H9 (cell line): ENCODE measurements at regions not wholly inside any gene's neighbourhood (a gene's known extent, or its start where the extent isn't known, plus 50 kb on each side); places are given as distances from the start of the nearest gene placed in this dataset.

Experiments
- DNase-seq: peaks from one replicate; pipeline ENCODE4 v3.0.0-alpha.2; 2017
- H2AFZ ChIP-seq: one replicate; pipeline ENCODE4 v1.6.1; 2013; ENCODE audit warnings: mild to moderate bottlenecking, low read length, control low read depth, moderate library complexity
- H2AK5ac ChIP-seq: 2 replicates; pipeline ENCODE4 v1.6.1; 2013; ENCODE audit warnings: low read length, control low read depth, mixed read lengths; ENCODE audit not compliant: insufficient read length
- H2BK120ac ChIP-seq: one replicate; pipeline ENCODE4 v1.6.1; 2013; ENCODE audit warnings: low read depth, mild to moderate bottlenecking, low read length, control low read depth, inconsistent platforms; ENCODE audit not compliant: poor library complexity, severe bottlenecking
- H2BK12ac ChIP-seq: 2 replicates; pipeline ENCODE4 v1.6.1; 2013; ENCODE audit warnings: low read length, control low read depth, mixed read lengths, low read depth; ENCODE audit not compliant: insufficient read length
- H2BK15ac ChIP-seq: 2 replicates; pipeline ENCODE4 v1.6.1; 2013; ENCODE audit warnings: low read depth, low read length, control low read depth
- H2BK20ac ChIP-seq: one replicate; pipeline ENCODE4 v1.6.1; 2013; ENCODE audit warnings: low read depth, mild to moderate bottlenecking, low read length, control low read depth, inconsistent platforms; ENCODE audit not compliant: poor library complexity, severe bottlenecking
- H2BK5ac ChIP-seq: 2 replicates; pipeline ENCODE4 v1.6.1; 2013; ENCODE audit warnings: low read length, control low read depth, mixed read lengths; ENCODE audit not compliant: insufficient read length
- H3K14ac ChIP-seq: 2 replicates; pipeline ENCODE4 v1.6.1; 2013; ENCODE audit warnings: low read length, control low read depth; ENCODE audit not compliant: insufficient read depth
- H3K18ac ChIP-seq: 2 replicates; pipeline ENCODE4 v1.6.1; 2013; ENCODE audit warnings: low read depth, mild to moderate bottlenecking, mixed read lengths, low read length, control low read depth; ENCODE audit not compliant: insufficient read length
- H3K23ac ChIP-seq: 2 replicates; pipeline ENCODE4 v1.6.1; 2013; ENCODE audit warnings: low read length, control low read depth, mixed read lengths, low read depth; ENCODE audit not compliant: insufficient read length
- H3K23me2 ChIP-seq: 2 replicates; pipeline ENCODE4 v1.6.1; 2013; ENCODE audit warnings: low read depth, mild to moderate bottlenecking, mixed read lengths, low read length, control low read depth; ENCODE audit not compliant: insufficient read length, poor library complexity, severe bottlenecking
- H3K27ac ChIP-seq: 2 replicates; pipeline ENCODE4 v1.5.1; 2013; ENCODE audit warnings: low read length, control low read depth, mixed read lengths, low read depth; ENCODE audit not compliant: insufficient read length
- H3K27me3 ChIP-seq: 2 replicates; pipeline ENCODE4 v1.6.1; 2013; ENCODE audit warnings: low read length, control low read depth, inconsistent platforms; ENCODE audit not compliant: insufficient read depth
- H3K4ac ChIP-seq: 2 replicates; pipeline ENCODE4 v1.6.1; 2013; ENCODE audit warnings: low read depth, mild to moderate bottlenecking, control low read depth, inconsistent platforms, low read length, moderate library complexity
- H3K4me1 ChIP-seq: 2 replicates; pipeline ENCODE4 v1.6.1; 2013; ENCODE audit warnings: low read length, control low read depth, inconsistent platforms; ENCODE audit not compliant: insufficient read depth
- H3K4me2 ChIP-seq: 2 replicates; pipeline ENCODE4 v1.6.1; 2013; ENCODE audit warnings: low read length, control low read depth, mixed read lengths; ENCODE audit not compliant: insufficient read length, insufficient read depth
- H3K56ac ChIP-seq: 2 replicates; pipeline ENCODE4 v1.6.1; 2013; ENCODE audit warnings: low read depth, mild to moderate bottlenecking, mixed read lengths, low read length, control low read depth; ENCODE audit not compliant: insufficient read length
- H3K79me1 ChIP-seq: 2 replicates; pipeline ENCODE4 v1.6.1; 2013; ENCODE audit warnings: low read depth, mild to moderate bottlenecking, moderate library complexity, low read length, control low read depth, inconsistent platforms; ENCODE audit not compliant: insufficient read depth, poor library complexity, severe bottlenecking
- H3K79me2 ChIP-seq: 2 replicates; pipeline ENCODE4 v1.6.1; 2013; ENCODE audit warnings: low read length, control low read depth, inconsistent platforms; ENCODE audit not compliant: insufficient read depth
- H3K9ac ChIP-seq: 2 replicates; pipeline ENCODE4 v1.6.1; 2013; ENCODE audit warnings: low read length, control low read depth, mixed read lengths; ENCODE audit not compliant: insufficient read length; ENCODE audit errors: extremely low read depth
- H3K9me3 ChIP-seq: one replicate; pipeline ENCODE4 v1.6.1; 2013; ENCODE audit warnings: low read depth, low read length, inconsistent platforms; ENCODE audit not compliant: control insufficient read depth
- H3T11ph ChIP-seq: one replicate; pipeline ENCODE4 v1.6.1; 2013; ENCODE audit warnings: mild to moderate bottlenecking, low read length, control low read depth, inconsistent platforms
- H4K20me1 ChIP-seq: one replicate; pipeline ENCODE4 v1.6.1; 2013; ENCODE audit not compliant: control insufficient read depth, insufficient read length, insufficient read depth
- H4K5ac ChIP-seq: 2 replicates; pipeline ENCODE4 v1.6.1; 2013; ENCODE audit warnings: low read depth, mild to moderate bottlenecking, mixed read lengths, low read length, control low read depth; ENCODE audit not compliant: insufficient read length
- H4K8ac ChIP-seq: replicated peaks from 2 replicates; pipeline ENCODE4 v1.6.1; 2013; ENCODE audit warnings: low read length, control low read depth, mixed read lengths, low read depth; ENCODE audit not compliant: insufficient read length
- H4K91ac ChIP-seq: 2 replicates; pipeline ENCODE4 v1.6.1; 2013; ENCODE audit warnings: low read depth, mild to moderate bottlenecking, moderate library complexity, mixed read lengths, low read length, control low read depth; ENCODE audit not compliant: insufficient read length
- H3K27ac Mint-ChIP-seq, 3 experiments: 2 replicates in 2 of 3; 3 replicates in 1 of 3; pipeline ENCODE4 v1.8.0; 2020 to 2021; ENCODE audit warnings: mixed read lengths in 3 of 3, mild to moderate bottlenecking in 1 of 3, moderate library complexity in 1 of 3
- H3K27me3 Mint-ChIP-seq: 2 replicates; pipeline ENCODE4 v1.8.0; 2021; ENCODE audit warnings: low read depth, mild to moderate bottlenecking, moderate library complexity, mixed read lengths
- H3K36me3 Mint-ChIP-seq, 3 experiments: 2 replicates in 2 of 3; 3 replicates in 1 of 3; pipeline ENCODE4 v1.8.0; 2020 to 2021; ENCODE audit warnings: low read depth in 3 of 3, mixed read lengths in 3 of 3; ENCODE audit not compliant: insufficient read depth in 1 of 3
- H3K4me1 Mint-ChIP-seq, 2 experiments: 2 replicates each; pipeline ENCODE4 v1.8.0; 2020; ENCODE audit warnings: mixed read lengths in 2 of 2
- H3K4me3 Mint-ChIP-seq, 2 experiments: 2 replicates in 1 of 2; 3 replicates in 1 of 2; pipeline ENCODE4 v1.8.0; 2020 to 2021; ENCODE audit warnings: mild to moderate bottlenecking in 2 of 2, mixed read lengths in 2 of 2, moderate library complexity in 1 of 2
- H3K9me3 Mint-ChIP-seq, 2 experiments: 2 replicates in 1 of 2; 3 replicates in 1 of 2; pipeline ENCODE4 v1.8.0; 2020; ENCODE audit warnings: mild to moderate bottlenecking in 2 of 2, mixed read lengths in 2 of 2, moderate library complexity in 1 of 2
- CTCF ChIP-seq: fragments of 200-600 bp; sonication (generic); conservative IDR thresholded peaks from 3 replicates; pipeline ENCODE4 v1.8.0; 2021; ENCODE audit warnings: antibody characterized with exemption, mild to moderate bottlenecking
- WGBS: extraction: QIAGEN DNeasy Blood & Tissue Kit; methylation state at CpG from one replicate; pipeline ENCODE4 v1.1.7; 2013; ENCODE audit warnings: missing lambda C conversion rate, low lambda C conversion rate, mixed read lengths; ENCODE audit not compliant: insufficient read length; ENCODE audit errors: extremely low coverage; 5-methylcytosine and 5-hydroxymethylcytosine counted together

DNA sequence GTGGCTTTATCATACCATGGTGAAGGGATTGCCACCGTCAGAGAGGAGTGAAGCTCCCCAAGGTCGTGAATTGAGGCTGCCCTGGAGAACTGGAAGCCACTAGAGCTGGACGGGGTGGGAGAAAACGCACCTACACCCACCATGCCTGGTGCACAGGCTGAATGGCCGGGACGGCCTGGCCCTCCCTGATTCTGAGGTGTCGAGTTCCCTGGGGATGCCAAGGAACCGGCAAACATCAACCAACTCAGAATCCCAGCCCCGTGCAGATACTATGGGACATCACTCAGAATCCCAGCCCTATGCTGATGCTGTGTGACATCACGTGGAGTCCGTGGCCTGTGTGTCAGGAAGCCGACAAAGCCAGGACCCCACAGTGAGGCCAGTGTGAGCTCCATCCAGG lies 650.0 kb downstream of the BRD1 start:
- no peak overlapping the region for H2BK20ac ChIP-seq
- H2BK120ac ChIP-seq = no peak overlapping the region
- no peaks in the 10 kb centered on the region for H3K23me2 ChIP-seq
- H4K20me1 ChIP-seq = no peaks in the 10 kb centered on the region
- H3K79me1 ChIP-seq = no peaks in the 10 kb centered on the region
- H3K27ac Mint-ChIP-seq = no peak overlapping the region
- no peak for TF ChIP-seq CTCF
- H3K14ac ChIP-seq = peak overlapping the region; percentile 48; the same call in 1 of the 2 replicates
- H2AK5ac ChIP-seq = no peak overlapping the region
- no peak overlapping the region for H3K56ac ChIP-seq
- H3K4me1 Mint-ChIP-seq = no peaks in the 10 kb centered on the region
- no peak overlapping the region for H3K4me3 Mint-ChIP-seq
- H3K4me1 ChIP-seq = no peaks in the 10 kb centered on the region
- peaks cover 3 to 6% of the 10 kb centered on the region in 2 experiments; a peak in 4 of 5 replicates for H3K9me3 Mint-ChIP-seq
- H3K18ac ChIP-seq = no peak overlapping the region
- no peak overlapping the region for H4K5ac ChIP-seq
- no peak overlapping the region for H2BK12ac ChIP-seq
- no peak for DNase-seq
- no peaks in the 10 kb centered on the region for H3K79me2 ChIP-seq
- H2BK5ac ChIP-seq = no peak overlapping the region
- no peak overlapping the region for H3K9ac ChIP-seq
- no peak overlapping the region for H3T11ph ChIP-seq
- no peak overlapping the region for H3K4ac ChIP-seq
- WGBS = no CpG with 5 or more reads among the region's 12 CpGs
- H3K27ac ChIP-seq = no peak overlapping the region
- H4K8ac ChIP-seq = no peak overlapping the region
- no peak overlapping the region for H2BK15ac ChIP-seq
- no peaks in the 10 kb centered on the region for H3K27me3 ChIP-seq
- no peak overlapping the region for H4K91ac ChIP-seq
- no peaks in the 10 kb centered on the region for H3K9me3 ChIP-seq
- H3K23ac ChIP-seq = no peak overlapping the region
- H3K27me3 Mint-ChIP-seq = peaks cover 12% of the 10 kb centered on the region
- H3K4me2 ChIP-seq = no peak overlapping the region
- H3K36me3 Mint-ChIP-seq = no peaks in the 10 kb centered on the region
- no peak overlapping the region for H2AFZ ChIP-seq
